Right renal cortex interstitium (tissue), 3 donors: ENCODE measurements at regions not wholly inside any gene's neighbourhood (a gene's known extent, or its start where the extent isn't known, plus 50 kb on each side); places are given as distances from the start of the nearest gene placed in this dataset.

Source experiments
- DNase-seq, 3 donors: peaks; one replicate each; pipeline ENCODE4 v3.0.0-alpha.2; 2013; ENCODE audit warnings: low read depth in 3 of 3, low spot score in 2 of 3

DNA sequence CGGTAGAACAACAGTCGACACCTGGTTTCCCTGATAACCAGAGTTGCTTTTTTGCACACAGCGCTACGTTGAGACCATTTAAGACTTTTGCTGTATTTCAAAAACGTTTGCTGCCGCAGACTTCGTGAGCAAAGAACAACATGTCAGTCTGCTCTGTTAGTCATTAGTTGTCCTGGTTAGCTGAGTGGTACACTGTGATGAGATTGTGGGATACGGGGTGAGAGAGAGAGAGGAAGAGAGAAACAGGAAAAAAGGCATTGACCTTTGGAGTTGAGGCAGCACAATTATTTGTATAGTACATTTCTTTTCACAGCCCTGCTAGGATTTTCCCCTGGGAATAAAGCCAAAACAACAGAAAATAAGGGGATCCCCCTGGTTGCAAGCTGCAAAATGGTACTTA is 306.1 kb upstream of the WWC1 start:
- DNase-seq = no peak

DNA sequence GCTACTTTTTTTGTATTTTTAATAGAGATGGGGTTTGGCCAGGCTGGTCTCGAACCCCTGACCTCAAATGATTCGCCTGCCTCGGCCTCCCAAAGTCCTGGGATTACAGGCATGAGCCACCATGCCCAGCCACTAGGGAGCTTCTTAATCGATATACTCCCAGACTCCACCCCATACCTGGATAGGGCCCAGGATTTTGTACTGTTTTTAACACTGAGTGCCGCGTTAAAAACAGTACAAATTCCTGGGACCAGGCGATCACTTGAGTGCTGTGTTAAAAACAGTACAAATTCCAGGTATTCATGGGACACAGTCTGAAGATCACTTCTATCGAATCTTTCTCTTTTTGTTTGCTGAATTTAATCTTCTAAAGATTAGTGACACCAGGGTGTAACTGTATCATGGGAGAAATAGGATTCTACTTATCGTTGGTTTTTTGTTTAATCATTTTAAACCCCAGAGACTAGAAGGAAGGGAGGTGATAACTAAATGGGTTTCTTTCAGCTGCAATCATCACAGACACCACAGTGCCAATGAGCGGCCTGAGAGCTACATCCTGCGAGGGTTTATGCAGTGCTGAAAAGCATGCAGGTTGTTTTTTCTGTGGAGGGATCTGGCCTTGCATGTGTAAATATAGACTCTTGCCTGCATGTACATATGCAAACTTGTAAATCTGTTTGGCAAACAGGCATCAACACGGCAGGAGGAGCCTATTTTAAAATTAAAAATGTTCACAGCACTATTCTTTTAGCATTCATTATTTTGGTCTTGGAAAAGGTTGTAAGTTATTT is 303.8 kb upstream of the WWC1 start:
- no peak for DNase-seq

DNA sequence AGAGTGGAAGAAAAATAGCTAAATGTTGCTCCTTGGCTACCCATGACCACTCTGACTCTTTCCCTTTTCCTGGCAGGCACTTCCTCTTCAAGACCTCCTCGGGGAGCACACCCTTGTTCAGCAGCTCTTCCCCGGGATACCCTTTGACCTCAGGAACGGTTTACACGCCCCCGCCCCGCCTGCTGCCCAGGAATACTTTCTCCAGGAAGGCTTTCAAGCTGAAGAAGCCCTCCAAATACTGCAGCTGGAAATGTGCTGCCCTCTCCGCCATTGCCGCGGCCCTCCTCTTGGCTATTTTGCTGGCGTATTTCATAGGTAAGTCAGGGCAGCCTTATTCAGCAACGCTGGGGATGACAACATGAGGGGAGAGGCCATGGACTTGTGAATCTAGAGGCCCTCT is 298.6 kb upstream of the WWC1 start:
- DNase-seq = no peak

DNA sequence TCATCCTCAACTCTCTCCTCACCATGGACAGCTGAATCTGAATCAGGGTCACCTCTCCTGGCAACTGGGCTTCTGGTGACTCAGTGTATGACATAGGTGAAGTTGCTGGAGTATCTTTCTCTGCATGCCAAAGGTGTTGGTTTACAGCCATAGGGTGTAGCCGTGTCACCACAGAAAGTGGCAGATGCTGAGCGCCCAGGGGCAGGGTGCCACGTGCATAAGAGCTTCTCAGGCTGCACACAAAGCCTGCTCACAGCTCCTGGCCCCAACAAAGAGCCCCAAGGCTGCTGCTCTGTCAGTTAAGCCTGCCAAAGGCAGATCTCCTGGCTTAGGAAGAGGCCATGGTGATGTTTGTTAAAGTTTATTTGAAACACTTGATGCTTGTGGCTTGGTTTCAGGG is 297.7 kb upstream of the WWC1 start:
- DNase-seq = no peak

DNA sequence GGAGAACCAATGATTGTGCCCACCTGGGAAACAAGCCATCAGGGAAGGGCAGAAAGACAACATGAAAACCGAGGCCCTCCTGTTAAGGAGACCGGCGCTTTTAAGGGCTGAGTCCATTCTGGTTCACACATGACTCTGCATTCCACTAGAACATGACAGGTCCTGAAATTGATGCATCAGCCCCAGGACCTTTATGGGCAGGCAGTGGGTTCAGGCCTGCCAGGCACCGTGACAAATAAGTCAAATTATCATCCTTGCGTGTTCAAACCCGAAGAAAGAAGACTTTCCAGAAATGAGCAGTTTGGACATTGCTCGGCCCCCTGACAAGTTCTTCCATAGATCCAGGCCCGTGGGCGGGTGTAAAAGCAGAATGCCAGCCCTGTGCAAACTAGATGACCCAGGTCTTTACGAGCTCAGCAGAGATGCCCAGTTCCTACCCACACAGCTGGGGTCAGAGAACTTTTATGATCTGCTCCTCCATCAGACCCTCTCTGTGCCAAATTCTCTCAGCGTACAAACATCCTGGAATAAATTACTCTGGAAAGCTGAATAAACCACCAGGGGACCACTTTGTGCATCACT is 295.5 kb upstream of the WWC1 start:
- DNase-seq = no peak

DNA sequence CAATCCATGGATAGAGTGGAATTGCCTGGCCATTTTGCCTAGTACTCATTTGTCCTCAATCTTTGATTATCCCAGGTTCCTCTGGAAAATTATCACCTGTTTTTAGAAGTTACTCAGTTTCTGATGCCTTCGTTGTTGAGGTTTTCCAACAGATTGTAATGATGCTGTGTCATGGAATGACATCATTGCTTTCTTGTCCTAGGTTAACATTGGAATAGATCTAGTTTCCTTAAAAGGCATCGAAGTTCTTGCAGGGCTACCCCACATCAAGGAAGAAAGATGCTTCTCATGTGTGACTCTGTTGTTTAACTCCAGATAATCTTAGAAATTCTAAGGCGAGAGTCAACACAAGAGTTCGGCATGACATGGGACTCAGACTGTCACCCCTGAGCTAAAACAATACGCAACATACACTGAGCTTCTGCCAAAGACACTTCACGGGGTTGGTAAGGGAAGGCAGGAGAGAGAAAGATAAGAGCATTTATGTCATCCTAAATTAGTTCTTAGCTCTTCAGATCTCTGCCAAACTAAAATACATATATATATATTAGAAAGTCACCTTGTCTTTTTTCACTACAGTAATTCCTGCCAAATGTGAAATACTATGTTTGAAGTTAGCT is 293.2 kb upstream of the WWC1 start:
- DNase-seq = no peak

DNA sequence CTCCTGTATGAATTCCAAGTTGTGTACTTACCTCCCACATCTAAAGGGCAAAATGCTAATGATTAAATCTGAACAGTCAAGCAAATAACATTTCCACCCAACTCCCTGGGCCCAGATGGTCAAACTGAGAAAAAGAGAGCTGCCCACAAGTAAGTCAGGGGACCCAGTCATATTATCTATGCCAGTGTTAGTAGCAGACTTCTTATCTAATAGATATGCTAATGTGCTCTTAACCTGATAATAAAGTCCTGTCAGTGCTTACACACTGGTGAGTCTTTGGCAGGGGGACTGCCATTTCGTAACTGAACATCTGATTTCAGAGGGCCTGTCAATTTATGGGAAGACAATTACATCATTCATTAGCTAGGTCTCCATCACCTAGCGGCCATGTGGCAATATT is 292.3 kb upstream of the WWC1 start:
- DNase-seq = no peak

DNA sequence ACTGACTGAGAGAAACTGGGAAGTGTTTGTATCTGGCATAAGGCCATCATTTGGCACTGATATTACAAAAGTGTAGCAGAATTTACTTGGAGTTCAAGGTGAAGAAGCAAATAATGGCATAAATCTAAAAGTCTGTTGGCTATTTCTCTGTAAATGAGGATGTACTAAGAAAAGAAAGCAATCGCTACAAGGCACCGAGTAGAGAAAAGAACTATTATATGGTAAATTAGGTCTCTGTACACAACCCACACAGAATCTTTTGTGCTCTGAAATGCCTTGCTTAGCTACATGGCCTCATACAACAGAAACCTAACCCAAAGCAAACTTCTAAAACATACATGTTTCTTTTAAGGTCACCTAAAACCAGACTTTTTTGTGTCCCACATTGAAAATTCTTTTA is 290.1 kb upstream of the WWC1 start:
- no peak for DNase-seq

DNA sequence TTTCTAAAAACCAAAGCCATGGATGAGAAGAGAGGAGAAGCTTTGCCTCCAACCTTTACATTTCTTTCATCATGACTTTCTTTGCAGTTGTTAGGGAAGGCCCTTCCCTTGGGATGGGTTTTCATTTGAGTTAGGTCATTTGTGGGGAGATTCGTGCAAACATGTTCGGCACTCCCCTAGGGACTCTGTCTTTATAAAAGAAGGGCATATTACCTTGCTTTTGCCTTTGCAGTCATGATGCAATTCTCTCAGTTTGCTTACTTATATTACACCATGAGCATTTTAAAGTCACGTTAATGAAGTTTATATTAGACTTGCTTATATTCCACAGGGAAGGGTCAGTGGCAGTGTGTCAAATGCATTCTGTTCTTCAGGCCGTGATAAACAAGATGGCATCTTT is 289.3 kb upstream of the WWC1 start:
- DNase-seq = no peak

DNA sequence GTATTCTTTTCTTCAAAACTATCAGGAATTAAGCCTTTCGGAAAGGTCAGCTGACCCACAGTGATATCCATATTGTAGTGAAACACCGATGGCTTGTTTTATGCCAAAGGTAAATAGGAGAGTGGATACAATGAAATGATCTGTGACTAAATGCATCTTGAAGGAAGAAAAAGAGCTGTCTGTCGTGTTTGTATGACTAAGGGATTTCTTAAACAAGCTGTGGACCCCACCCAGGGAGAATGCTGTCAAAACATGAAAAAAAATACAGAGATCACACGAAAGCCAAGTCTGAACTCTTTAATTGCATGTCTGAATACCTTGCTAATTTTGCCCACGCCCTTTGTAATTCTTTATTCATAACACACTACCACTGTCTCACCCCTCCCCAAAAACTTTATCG is 286.4 kb upstream of the WWC1 start:
- no peak for DNase-seq

DNA sequence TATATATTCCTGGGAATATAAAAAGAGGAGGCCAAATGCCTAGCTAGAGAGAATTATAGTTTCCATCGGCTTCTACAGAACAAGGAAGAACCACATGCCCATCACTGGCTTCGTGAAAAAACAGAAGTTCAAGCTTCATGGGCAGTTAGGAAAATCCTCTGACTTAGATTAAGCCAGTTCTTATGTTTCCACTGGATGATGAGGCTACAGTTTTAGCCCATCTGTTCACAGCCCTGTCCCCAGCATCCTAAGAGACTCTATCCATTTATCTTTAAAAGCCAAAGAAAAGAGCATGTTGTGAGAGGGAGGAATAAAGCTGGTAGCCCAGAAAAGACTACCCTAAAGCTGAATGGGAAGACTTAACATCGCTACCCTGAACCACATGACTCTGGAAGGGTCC is 285.5 kb upstream of the WWC1 start:
- DNase-seq = no peak

DNA sequence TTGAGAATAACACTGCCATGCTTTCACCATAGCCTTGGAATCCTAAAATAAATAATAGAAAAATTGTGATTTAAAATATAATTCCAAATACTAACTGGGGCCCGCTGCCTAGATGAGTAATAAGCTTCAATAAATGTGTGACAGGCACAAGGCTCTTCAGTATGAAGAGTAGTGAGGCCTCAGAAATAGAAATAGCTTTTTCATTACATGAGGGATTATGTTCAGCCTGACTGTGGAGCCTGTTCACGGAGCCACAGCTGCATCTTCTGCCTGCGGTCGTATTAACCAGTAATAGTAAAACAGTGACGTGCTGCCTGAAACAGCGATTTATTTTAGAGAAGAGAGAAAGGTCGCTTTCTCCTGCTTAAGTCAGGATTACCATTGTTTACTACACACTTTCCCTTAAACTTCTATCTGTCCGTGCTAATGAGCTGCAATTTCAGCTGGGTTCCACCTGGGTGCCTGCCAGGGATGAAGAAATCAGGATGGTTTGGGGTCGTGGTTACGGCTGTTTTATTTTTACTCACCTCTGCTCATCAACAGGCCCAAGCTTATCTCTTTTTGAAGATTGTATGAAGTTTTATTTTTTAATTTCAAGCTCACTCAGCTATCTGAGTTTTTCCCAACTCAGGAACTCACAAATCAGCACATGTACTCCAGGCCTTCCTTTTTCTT is 284.9 kb upstream of the WWC1 start:
- no peak for DNase-seq

DNA sequence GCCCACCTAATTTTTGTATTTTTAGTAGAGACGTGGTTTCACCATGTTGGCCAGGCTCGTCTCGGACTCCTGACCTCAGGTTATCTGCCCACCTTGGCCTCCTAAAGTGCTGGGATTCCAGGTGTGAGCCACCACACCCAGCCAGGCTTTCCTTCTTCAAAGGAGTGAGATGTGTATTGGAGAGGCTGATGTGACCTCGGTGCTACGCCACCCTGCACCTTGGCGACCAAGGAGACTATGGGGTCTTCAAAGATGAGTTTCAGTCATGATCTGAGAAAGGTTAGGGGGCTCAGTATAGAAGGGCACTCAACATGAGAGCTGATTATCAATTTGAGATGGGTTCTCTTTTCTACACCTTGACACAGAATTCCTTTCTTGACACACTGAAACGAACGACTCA is 284.2 kb upstream of the WWC1 start:
- no peak for DNase-seq

DNA sequence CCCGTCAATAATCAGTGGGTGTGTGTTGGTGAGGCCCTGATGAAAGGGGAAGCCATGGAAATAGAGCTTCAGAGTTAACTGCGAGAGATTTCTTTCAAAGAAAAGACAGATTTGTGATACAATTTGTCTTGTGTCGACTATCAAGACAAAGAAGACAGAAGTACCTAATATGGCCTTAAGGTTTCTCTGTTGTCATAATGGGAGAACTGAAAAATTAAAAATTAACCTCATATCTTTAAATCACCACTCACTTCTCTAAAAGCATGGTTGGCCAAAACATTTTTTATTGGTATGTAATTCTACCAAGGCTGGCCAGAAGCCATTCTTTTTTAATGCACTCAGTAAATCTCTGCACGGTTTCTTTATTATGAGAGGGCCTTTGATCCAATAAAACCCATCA is 282.9 kb upstream of the WWC1 start:
- DNase-seq = no peak

DNA sequence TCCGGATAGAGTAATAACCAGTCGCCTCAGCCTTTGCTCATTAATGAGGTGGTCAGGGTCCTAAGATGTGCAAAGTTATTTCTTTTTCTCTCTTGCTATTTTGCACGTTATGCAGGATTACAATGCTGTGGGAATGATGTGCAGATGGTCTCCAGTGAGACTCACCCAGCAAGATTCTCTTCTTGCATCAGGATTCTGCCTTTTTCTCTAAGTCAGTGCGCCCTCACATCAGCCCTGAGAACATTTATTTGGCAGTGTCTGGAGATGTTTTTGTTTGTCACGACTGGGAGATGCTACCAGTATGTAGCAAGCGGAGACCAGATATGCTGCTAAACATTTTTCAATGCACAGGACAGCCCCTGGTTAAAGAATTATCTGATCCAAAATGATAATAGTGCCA is 280.3 kb upstream of the WWC1 start:
- no peak for DNase-seq

DNA sequence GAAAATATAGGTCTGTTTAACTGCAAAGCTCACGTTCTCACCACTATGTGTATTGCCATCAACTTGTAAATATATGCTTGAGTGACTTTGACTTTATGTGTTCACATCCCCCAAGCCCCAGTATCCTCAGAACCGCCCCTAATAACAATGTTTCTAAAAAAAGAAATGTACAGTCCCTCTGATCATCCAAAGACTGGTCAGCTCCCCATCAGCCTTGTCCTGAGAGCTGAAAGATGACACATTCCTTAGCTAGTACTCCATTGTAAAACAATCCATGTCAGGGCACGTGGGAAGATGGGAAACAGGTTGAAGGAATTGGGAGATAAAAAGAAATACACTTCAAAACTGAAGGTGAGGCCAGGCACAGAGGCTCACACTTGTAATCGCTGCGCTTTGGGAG is 279.4 kb upstream of the WWC1 start:
- DNase-seq = no peak

DNA sequence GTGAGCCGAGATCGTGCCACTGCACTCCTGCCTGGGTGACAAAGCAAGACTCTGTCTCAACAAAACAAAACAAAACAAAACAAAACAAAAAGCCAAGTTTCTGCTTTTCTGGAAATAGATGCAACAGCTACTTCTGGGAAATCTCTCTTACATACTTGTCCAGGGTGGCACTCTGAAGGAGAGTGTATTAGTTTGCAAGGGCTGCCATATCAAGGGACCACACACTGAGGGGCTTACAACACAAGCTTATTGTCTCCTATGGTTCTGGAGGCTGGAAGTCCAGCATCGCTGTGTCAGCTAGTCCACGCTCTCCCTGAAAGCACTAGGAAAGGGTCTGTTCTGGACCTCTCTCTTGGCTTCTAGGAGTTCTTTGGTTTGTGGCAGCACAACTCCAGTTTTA is 277.9 kb upstream of the WWC1 start:
- DNase-seq = no peak

DNA sequence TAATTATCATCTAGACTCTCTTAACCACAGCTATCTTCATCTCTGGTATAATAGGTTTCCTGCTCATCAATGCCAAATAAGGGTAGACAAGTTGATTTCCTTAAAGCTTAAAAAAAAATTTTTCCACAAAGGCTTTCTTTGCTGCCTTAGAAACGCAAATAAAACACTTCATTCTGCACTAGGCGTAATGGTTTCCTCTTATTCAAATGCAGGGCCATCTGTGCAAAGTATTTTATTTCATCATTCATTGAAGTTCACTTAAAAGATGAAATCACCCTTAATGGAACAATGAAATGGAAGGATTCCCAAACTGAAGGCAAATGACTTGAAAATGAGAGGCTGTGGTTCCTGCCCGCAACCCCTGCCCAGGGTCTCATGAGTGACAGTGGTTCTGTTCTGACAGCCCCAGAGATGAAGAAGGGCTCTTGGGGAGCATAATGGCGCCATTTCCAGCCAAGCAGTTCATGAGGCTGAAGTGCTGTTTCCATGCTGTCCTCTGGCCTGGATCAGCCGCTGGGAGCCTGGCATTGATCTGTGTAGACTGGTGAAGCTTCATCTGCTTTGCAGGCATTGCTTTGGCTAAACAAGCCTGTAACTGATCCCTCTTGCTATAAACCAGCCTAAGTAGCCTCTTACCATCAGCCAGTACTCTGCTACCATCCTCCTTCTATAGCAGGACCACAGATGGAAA is 276.9 kb upstream of the WWC1 start:
- no peak for DNase-seq

DNA sequence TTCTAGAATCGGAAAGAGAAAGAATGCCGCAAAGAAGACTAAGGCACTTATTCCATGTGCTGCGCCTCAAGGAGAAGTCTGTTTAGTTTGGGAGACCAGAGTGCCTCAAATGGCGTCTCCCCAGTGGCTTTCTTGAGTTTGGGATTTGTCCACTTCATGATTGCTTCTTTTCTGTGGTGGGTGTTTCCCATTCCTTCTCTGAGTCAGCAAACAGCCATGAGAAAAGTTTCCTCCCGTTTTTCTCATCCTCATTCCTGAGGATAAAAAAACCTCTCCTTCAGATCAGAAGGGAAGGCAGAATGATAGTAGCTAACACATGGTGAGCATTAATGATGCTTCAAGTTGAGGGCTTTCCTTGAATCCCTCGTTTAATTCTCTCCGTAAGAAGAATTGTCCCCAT is 275.9 kb upstream of the WWC1 start:
- DNase-seq = no peak

DNA sequence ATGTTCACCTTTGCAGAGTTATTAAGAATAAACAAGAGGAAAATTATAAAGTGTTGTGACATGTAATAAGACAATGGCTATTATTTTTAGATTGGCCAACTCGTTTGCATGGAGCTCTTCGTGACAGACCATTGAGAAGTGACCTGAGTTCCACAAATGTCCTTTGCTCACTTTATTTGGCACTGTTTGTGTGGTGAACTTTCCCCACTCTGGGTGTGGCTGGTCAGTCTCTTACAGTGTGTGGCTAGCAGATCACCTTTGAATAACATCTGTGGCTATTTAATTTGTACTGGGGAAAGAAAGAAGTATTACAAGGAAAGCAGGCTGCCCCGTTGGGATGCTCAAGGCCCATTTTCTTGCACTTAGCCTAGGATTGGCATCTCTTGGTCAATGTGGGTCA is 274.1 kb upstream of the WWC1 start:
- no peak for DNase-seq

DNA sequence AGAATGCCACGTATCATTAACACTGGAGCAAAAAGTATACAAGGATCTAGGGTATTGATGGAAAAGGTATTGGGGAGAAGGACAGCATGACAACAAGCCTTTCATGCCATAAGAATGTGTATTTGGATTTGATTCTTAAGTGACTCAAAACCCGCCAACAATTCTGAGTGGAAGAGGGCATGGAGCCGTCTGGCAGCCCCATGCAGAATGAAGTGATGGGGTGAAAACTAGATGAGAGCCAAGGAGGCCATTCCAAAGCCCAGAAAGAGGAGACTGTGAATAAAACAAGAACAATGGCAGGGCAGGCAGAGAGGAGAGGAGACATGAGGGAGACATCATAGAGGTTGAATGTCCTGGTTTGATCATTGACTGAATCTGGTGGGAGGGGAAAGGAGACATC is 272.3 kb upstream of the WWC1 start:
- DNase-seq = no peak
